ENCODE measurements at regions not wholly inside any gene's neighbourhood (a gene's known extent, or its start where the extent isn't known, plus 50 kb on each side); places are given as distances from the start of the nearest gene placed in this dataset.

- DNase-seq: no peak
Observed at GRCh38 chr2:13546131-13546530, 829.4 kb downstream of the TRIB2 start.

- DNase-seq: no peak
Observed at GRCh38 chr2:13550285-13551231, 833.8 kb downstream of the TRIB2 start.

GRCh38 chr2:13558368-13558767, 841.6 kb downstream of the TRIB2 start:
- no peak for DNase-seq

- DNase-seq: no peak
Observed at GRCh38 chr2:13560322-13560721, 843.6 kb downstream of the TRIB2 start.

GRCh38 chr2:13572466-13572865, 855.7 kb downstream of the TRIB2 start:
- no peak for DNase-seq

GRCh38 chr2:13574831-13575230, 858.1 kb downstream of the TRIB2 start:
- DNase-seq: no peak

- no peak for DNase-seq
Observed at GRCh38 chr2:13576406-13577036, 859.8 kb downstream of the TRIB2 start.

- DNase-seq: no peak
Observed at GRCh38 chr2:13578547-13578946, 861.8 kb downstream of the TRIB2 start.

GRCh38 chr2:13581471-13581870, 864.7 kb downstream of the TRIB2 start:
- no peak for DNase-seq

GRCh38 chr2:13583609-13584008, 866.9 kb downstream of the TRIB2 start:
- DNase-seq: no peak

GRCh38 chr2:13584020-13584419, 867.3 kb downstream of the TRIB2 start:
- DNase-seq: no peak

GRCh38 chr2:13585732-13586131, 869.0 kb downstream of the TRIB2 start:
- DNase-seq: no peak

GRCh38 chr2:13596233-13596632, 879.5 kb downstream of the TRIB2 start:
- no peak for DNase-seq

GRCh38 chr2:13597176-13597575, 880.4 kb downstream of the TRIB2 start:
- no peak for DNase-seq

- DNase-seq: no peak
Observed at GRCh38 chr2:13601506-13601905, 884.8 kb downstream of the TRIB2 start.

GRCh38 chr2:13604951-13605661, 888.4 kb downstream of the TRIB2 start:
- no peak for DNase-seq

GRCh38 chr2:13607139-13607538, 890.4 kb downstream of the TRIB2 start:
- no peak for DNase-seq

GRCh38 chr2:13611939-13612338, 895.2 kb downstream of the TRIB2 start:
- no peak for DNase-seq

- no peak for DNase-seq
Observed at GRCh38 chr2:13616059-13616458, 899.3 kb downstream of the TRIB2 start.

- DNase-seq: no peak
Observed at GRCh38 chr2:13616616-13617015, 899.9 kb downstream of the TRIB2 start.

- no peak for DNase-seq
Observed at GRCh38 chr2:13628122-13628521, 911.4 kb downstream of the TRIB2 start.

GRCh38 chr2:13638181-13638580, 921.4 kb downstream of the TRIB2 start:
- no peak for DNase-seq

GRCh38 chr2:13649918-13650317, 933.2 kb downstream of the TRIB2 start:
- DNase-seq: no peak

All from NCI-H2081 treated with DMSO at 0.1 percent for 48 hours (cell line).